ENCODE measurements at regions not wholly inside any gene's neighbourhood (a gene's known extent, or its start where the extent isn't known, plus 50 kb on each side); places are given as distances from the start of the nearest gene placed in this dataset.

GRCh38 chr12:24708043-24708442 is 240.9 kb downstream of the BCAT1 start:
- TF ChIP-seq CTCF (IDR thresholded peaks at IDR 0.05; ENCODE audit: insufficient read depth, low read length) (no peak), POLR2AphosphoS5 (IDR thresholded peaks at IDR 0.05; ENCODE audit: low read depth) (no peak), GABPA (IDR thresholded peaks at IDR 0.05; ENCODE audit: low read depth) (no peak), REST (IDR thresholded peaks at IDR 0.05; ENCODE audit: insufficient replicate concordance, low read depth) (no peak)
